Small intestine (tissue), 7 donors: ENCODE measurements at regions not wholly inside any gene's neighbourhood (a gene's known extent, or its start where the extent isn't known, plus 50 kb on each side); places are given as distances from the start of the nearest gene placed in this dataset.
"Not testable (repeated sequence)": the region's sequence is repeated elsewhere in the genome, so short reads cannot be mapped to it uniquely, and the experiment has no call there.

Source experiments
- DNase-seq, 2 donors: peaks; one replicate each; pipeline versions ENCODE4 v3.0.0 to v3.0.0-alpha.2; 2013
- FAIRE-seq: peaks from 2 replicates; lab custom pipeline; 2012; peaks lifted over from hg19 to GRCh38; lab: Jason Lieb, UNC
- H3K27ac ChIP-seq, 3 donors: one replicate each; pipeline ENCODE4 v1.5.1; 2013; ENCODE audit warnings: low read length in 2 of 3, mild to moderate bottlenecking in 2 of 3, control low read depth in 1 of 3, inconsistent platforms in 1 of 3, low read depth in 1 of 3, moderate library complexity in 1 of 3
- H3K27me3 ChIP-seq, 3 donors: one replicate each; pipeline ENCODE4 v1.6.1; 2013; ENCODE audit warnings: low read length in 3 of 3, inconsistent platforms in 1 of 3; ENCODE audit not compliant: control insufficient read depth in 3 of 3, insufficient read depth in 3 of 3
- H3K36me3 ChIP-seq, 3 donors: one replicate each; pipeline ENCODE4 v1.6.1; 2013; ENCODE audit warnings: low read length in 3 of 3, inconsistent platforms in 1 of 3, low read depth in 1 of 3, mild to moderate bottlenecking in 1 of 3, moderate library complexity in 1 of 3; ENCODE audit not compliant: control insufficient read depth in 3 of 3, insufficient read depth in 2 of 3
- H3K4me1 ChIP-seq, 3 donors: one replicate each; pipeline ENCODE4 v1.6.1; 2013; ENCODE audit warnings: low read length in 2 of 3, inconsistent platforms in 1 of 3, low read depth in 1 of 3, mild to moderate bottlenecking in 1 of 3, moderate library complexity in 1 of 3; ENCODE audit not compliant: control insufficient read depth in 3 of 3, insufficient read depth in 2 of 3
- H3K4me3 ChIP-seq, 3 donors: one replicate each; pipeline ENCODE4 v1.5.1; 2013; ENCODE audit warnings: low read length in 3 of 3, control low read depth in 1 of 3, inconsistent platforms in 1 of 3, low read depth in 1 of 3, mild to moderate bottlenecking in 1 of 3, moderate library complexity in 1 of 3
- H3K9me3 ChIP-seq, 2 donors: one replicate each; pipeline ENCODE4 v1.6.1; 2013; ENCODE audit warnings: low read depth in 1 of 2, low read length in 1 of 2; ENCODE audit not compliant: control insufficient read depth in 2 of 2, insufficient read depth in 1 of 2
- WGBS, 3 donors: extraction: QIAGEN DNeasy Blood & Tissue Kit; methylation state at CpG; one replicate each; pipeline ENCODE4 v1.1.7; 2013; 5-methylcytosine and 5-hydroxymethylcytosine counted together
- donor health status: healthy with polysubstance abuse.
- donor health status: control.
- donor health status: control.
- donor health status: Bipolar disorder and iron deficiency.
- donor health status: healthy.

DNA sequence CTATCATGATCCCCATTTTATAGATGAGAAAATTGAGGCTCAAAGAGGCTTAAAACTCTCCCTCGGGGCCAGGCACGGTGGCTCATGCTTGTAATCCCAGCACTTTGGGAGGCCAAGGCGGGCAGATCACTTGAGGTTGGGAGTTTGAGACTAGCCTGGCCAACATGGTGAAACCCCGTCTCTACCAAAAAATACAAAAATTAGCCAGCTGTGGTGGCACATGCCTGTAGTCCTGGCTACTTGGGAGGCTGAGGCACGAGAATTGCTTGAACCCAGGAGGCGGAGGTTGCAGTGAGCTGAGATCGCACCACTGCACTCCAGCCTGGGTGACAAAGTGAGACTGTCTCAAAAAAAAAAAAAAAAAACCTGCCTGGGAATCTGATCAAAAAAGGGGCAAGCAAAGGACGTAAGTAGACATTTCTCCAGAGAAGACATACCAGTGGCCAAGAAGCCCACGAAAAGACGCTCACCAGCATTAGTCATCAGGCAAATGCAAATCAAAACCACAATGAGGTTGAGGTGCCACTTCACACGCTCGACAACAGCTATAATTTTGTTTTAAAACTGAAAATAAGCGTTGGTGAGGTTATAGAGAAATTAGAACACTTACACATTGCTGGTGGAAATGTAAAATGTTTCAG is 115.1 kb upstream of the TNRC6C start:
- H3K4me3 ChIP-seq, FAIRE-seq, H3K36me3 ChIP-seq, H3K9me3 ChIP-seq, H3K27me3 ChIP-seq, H3K27ac ChIP-seq: not testable (repeated sequence)
- peak in 1 of 2 donors; percentile 59 for DNase-seq
- H3K4me1 ChIP-seq: peaks cover 0 to 30% (median 3%) of the 10 kb centered on the region in 3 donors
- 62 to 80% (median 77%) methylated on average over 13 of the region's 13 CpGs for WGBS, 3 donors

DNA sequence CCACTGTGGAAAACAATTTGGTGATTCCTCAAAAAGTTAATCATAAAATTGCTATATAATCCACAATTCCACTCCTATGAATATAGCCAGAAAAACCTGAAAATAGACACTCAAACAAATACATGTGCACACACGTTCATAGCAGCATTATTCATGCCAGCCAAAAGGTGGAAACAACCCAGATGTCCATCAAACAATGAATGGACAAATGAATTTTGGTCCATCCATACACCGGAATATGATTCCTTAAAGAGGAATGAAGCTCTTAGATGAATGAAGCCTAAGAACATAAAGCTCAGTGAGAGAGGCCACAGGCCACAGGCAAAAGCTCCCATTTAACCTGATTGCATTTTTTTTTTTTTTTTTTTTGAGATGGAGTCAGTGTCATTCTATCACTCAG is 114.6 kb upstream of the TNRC6C start:
- Histone ChIP-seq H3K4me3 (no peak overlapping the region), H3K27me3 (no peaks in the 10 kb centered on the region), H3K36me3 (no peaks in the 10 kb centered on the region), H3K9me3 (peaks cover 0 to 3% of the 10 kb centered on the region in 2 donors), H3K27ac (no peak overlapping the region), H3K4me1 (peaks cover 0 to 30% (median 3%) of the 10 kb centered on the region in 3 donors)
- no peak for FAIRE-seq
- WGBS, 3 donors: 70 to 88% (median 80%) methylated on average over 2 of the region's 2 CpGs
- DNase-seq: no peak

DNA sequence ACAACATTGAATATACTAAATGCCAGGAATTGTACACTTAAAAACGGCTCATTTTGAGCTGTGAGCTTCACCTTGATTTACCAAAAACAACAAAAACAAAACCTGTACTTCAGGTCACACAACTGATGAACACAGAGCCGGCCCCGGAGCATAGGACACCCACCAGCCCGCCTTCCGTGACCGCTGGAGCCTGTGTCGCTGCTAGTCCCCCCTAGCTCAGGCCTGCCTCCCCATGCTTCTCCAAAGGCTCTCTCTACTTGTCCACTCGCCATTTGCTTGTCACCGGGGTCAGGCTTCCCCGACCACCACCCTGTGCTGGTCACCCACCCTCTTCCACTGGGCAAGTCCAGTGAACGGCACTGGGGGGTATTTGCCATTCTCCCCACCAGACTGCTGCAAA is 113.8 kb upstream of the TNRC6C start:
- no peak for FAIRE-seq
- H3K27ac ChIP-seq: peak overlapping the region in 1 of 3 donors; percentile 37
- no peak for DNase-seq
- H3K4me1 ChIP-seq: peaks cover 0 to 30% (median 3%) of the 10 kb centered on the region in 3 donors
- H3K4me3 ChIP-seq: no peak overlapping the region
- whole genome bisulfite sequencing, 3 donors: 89 to 93% (median 89%) methylated on average over 11 of the region's 11 CpGs
- no peaks in the 10 kb centered on the region for H3K27me3 ChIP-seq
- H3K36me3 ChIP-seq: no peaks in the 10 kb centered on the region
- H3K9me3 ChIP-seq: peaks cover 0 to 3% of the 10 kb centered on the region in 2 donors

DNA sequence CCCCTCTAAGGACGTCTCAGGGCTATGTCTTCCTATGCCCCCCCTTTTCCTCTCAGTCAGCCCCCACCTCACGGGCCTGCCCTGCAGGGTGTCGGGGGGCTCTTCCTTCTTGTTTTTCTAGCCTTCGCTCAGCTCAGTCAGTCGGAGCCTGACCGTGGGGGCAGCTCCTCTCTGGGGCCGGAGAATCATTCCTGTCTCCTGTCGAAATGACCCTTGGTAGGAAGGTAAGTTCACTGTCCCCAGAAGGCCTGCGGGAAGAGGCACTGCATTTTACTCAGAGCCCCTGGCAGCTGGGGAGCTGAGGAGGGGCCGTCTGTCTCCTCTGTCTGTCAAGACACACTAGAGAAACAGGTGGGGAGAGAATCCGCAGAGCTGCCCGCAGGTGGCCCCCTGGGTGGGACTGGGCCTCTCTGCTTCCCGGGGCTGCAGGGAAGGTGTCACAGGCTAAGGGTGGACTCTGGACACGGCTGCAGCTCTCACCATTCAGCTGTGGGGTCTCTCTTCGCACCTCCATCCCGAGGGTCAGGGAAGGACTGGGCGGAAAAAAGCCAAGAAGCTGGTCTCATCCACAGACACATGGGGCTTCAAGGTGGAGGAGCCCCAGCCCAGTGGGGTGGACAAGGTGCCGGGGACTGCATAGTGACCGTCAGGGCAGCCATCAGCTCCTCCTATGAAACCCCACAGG is 112.8 kb upstream of the TNRC6C start:
- Histone ChIP-seq H3K36me3 (no peaks in the 10 kb centered on the region), H3K27me3 (no peaks in the 10 kb centered on the region), H3K4me1 (peaks cover 0 to 21% (median 3%) of the 10 kb centered on the region in 3 donors), H3K27ac (no peak overlapping the region), H3K4me3 (no peak overlapping the region), H3K9me3 (peaks cover 0 to 3% of the 10 kb centered on the region in 2 donors)
- no peak for DNase-seq
- no peak for FAIRE-seq
- 83 to 90% (median 86%) methylated on average over 19 of the region's 19 CpGs for WGBS, 3 donors

GRCh38 chr17:77846531-77847085 is 111.9 kb upstream of the TNRC6C start:
- FAIRE-seq: no peak
- Histone ChIP-seq H3K36me3 (no peaks in the 10 kb centered on the region), H3K9me3 (peaks cover 0 to 3% of the 10 kb centered on the region in 2 donors), H3K27ac (peak overlapping the region in 1 of 3 donors; percentile 14), H3K4me3 (no peak overlapping the region), H3K4me1 (peaks cover 0 to 13% (median 3%) of the 10 kb centered on the region in 3 donors), H3K27me3 (no peaks in the 10 kb centered on the region)
- DNase-seq: no peak
- 50 to 58% (median 53%) methylated on average over 5 of the region's 5 CpGs for WGBS, 3 donors

DNA sequence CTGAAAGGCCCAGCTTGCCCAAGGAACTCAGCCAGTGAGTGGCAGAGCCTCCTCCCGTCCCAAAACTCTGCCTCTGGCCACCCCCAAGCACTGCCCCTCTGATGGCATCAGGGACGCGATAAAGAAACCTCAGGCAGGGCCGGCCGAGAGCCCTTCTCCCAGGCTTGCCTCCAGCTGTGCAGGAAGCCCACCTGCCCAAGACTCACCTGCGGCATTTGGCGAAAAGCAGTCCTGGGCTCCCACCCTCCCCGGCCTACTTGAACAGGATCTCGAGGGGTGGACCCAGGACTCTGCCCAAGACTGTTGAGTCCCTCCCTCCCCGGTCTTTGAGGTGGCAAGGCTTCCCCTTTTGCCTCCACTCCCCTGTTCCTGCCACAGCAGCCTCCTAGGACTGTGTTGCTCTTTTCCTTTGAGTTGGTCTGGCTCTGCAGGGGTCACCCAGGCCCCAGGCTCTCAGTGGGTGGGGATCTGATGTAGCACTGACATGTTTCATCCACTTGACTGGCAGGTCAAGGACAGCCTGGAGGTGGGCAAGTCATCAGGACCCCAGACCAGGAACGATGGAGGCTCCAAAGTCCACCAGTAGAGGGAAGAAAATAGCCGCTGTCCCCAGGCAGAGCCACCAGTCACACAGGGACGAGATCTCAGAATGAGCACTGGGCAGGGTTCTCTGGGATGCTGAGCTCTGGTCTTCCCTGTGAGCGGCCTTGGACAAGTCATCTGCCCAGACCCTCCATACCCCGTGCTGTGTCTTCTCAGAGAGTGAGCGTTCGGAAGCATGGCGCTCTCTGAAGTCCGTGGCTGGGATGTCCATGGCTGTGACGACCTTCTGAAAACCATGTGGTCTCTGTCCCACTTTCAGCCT is 111.0 kb upstream of the TNRC6C start:
- peaks cover 0 to 3% of the 10 kb centered on the region in 2 donors for H3K9me3 ChIP-seq
- 85 to 90% (median 88%) methylated on average over 20 of the region's 20 CpGs for WGBS, 3 donors
- H3K36me3 ChIP-seq: no peaks in the 10 kb centered on the region
- peaks cover 0 to 4% (median 3%) of the 10 kb centered on the region in 3 donors for H3K4me1 ChIP-seq
- no peak overlapping the region for H3K27ac ChIP-seq
- H3K4me3 ChIP-seq: no peak overlapping the region
- no peaks in the 10 kb centered on the region for H3K27me3 ChIP-seq
- DNase-seq (no peak), FAIRE-seq (no peak)

- Histone ChIP-seq H3K27me3 (no peaks in the 10 kb centered on the region), H3K4me1 (no peaks in the 10 kb centered on the region), H3K36me3 (no peaks in the 10 kb centered on the region), H3K9me3 (peaks cover 0 to 3% of the 10 kb centered on the region in 2 donors), H3K27ac (no peak overlapping the region), H3K4me3 (no peak overlapping the region)
- WGBS, 3 donors: 80 to 84% (median 80%) methylated on average over 12 of the region's 12 CpGs
- DNase-seq: no peak
- FAIRE-seq: no peak
Observed at GRCh38 chr17:77848257-77848656, 110.2 kb upstream of the TNRC6C start.

- peaks cover 0 to 3% of the 10 kb centered on the region in 2 donors for H3K9me3 ChIP-seq
- 88 to 92% (median 90%) methylated on average over 6 of the region's 6 CpGs for WGBS, 3 donors
- no peak overlapping the region for H3K27ac ChIP-seq
- no peak overlapping the region for H3K4me3 ChIP-seq
- H3K36me3 ChIP-seq: no peaks in the 10 kb centered on the region
- DNase-seq: peak in 1 of 2 donors; percentile 18
- no peak for FAIRE-seq
- H3K4me1 ChIP-seq: no peaks in the 10 kb centered on the region
- no peaks in the 10 kb centered on the region for H3K27me3 ChIP-seq
Observed at GRCh38 chr17:77849239-77849638, 109.3 kb upstream of the TNRC6C start.
